Loucy (cell line): ENCODE measurements at regions not wholly inside any gene's neighbourhood (a gene's known extent, or its start where the extent isn't known, plus 50 kb on each side); places are given as distances from the start of the nearest gene placed in this dataset.

Experiments
- EZH2phosphoT487 ChIP-seq: fragments of 200-600 bp; IDR thresholded peaks from 2 replicates; pipeline ENCODE4 v1.6.1; 2018; ENCODE audit warnings: antibody characterized with exemption, mild to moderate bottlenecking, moderate library complexity, borderline replicate concordance
- TF ChIP-seq, protein P1 (sequence below): fragments of 200-600 bp; sonication (generic); conservative IDR thresholded peaks from 2 replicates; pipeline ENCODE4 v1.5.1; 2014; ENCODE audit warnings: mild to moderate bottlenecking, antibody characterized with exemption, low read length

DNA sequence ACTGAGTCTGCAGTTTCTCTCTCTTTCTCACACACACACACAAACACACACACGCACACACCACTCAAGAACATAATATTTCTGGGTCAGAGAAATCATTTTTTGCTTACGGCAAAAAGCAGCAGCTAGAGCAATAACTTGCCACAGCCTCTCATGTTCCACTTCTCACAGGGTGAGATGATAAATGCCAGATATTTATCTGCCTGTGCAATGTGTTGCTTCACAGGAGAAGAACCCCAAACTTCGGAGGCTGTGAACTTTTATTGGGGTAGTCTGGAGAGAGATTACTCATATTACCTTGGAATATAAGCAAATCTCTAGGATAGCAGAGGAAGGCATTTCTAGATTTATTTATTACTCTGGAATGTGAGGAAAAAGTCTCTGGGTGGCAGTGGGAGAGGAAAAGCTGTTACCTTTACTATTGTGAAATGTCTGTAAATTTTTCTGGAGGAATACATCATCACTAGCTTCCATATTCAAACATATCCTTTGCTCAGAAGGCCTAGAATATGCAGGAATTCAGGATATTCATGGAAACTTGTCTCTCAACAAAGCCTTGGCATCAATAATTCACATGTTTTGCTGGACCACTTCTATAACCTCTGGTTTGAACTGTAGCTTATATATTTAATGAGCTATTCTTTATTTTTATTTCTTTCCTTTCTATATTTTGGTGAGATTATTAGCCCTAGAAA lies 369.2 kb downstream of the NSUN3 start:
- TF ChIP-seq, protein P1, sequence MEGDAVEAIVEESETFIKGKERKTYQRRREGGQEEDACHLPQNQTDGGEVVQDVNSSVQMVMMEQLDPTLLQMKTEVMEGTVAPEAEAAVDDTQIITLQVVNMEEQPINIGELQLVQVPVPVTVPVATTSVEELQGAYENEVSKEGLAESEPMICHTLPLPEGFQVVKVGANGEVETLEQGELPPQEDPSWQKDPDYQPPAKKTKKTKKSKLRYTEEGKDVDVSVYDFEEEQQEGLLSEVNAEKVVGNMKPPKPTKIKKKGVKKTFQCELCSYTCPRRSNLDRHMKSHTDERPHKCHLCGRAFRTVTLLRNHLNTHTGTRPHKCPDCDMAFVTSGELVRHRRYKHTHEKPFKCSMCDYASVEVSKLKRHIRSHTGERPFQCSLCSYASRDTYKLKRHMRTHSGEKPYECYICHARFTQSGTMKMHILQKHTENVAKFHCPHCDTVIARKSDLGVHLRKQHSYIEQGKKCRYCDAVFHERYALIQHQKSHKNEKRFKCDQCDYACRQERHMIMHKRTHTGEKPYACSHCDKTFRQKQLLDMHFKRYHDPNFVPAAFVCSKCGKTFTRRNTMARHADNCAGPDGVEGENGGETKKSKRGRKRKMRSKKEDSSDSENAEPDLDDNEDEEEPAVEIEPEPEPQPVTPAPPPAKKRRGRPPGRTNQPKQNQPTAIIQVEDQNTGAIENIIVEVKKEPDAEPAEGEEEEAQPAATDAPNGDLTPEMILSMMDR = no peak
- TF ChIP-seq EZH2phosphoT487 = no peak
